Esophagus squamous epithelium (tissue), 5 donors: ENCODE measurements at regions not wholly inside any gene's neighbourhood (a gene's known extent, or its start where the extent isn't known, plus 50 kb on each side); places are given as distances from the start of the nearest gene placed in this dataset.

Experiments
- DNase-seq: peaks from one replicate; lab custom pipeline; 2025; lab: John Stamatoyannopoulos, UW
- H3K27ac ChIP-seq, 4 donors: fragments of 200-600 bp; sonication (generic); one replicate each; pipeline ENCODE4 v1.5.1; 2016 to 2019; ENCODE audit warnings: mild to moderate bottlenecking in 1 of 4
- H3K27me3 ChIP-seq, 4 donors: fragments of 200-600 bp; sonication (generic); 1 replicate in 3 of 4; 2 replicates in 1 of 4; pipeline versions ENCODE4 v1.5.1 to v1.6.0; 2017 to 2021; ENCODE audit warnings: antibody characterized with exemption in 1 of 4
- H3K36me3 ChIP-seq, 3 donors: fragments of 200-600 bp; sonication (generic); one replicate each; pipeline ENCODE4 v1.5.1; 2016 to 2019
- H3K4me1 ChIP-seq, 3 donors: fragments of 200-600 bp; sonication (generic); one replicate each; pipeline ENCODE4 v1.5.1; 2017 to 2019
- H3K4me3 ChIP-seq, 4 donors: fragments of 200-600 bp; sonication (generic); 1 replicate in 3 of 4; 2 replicates in 1 of 4; pipeline ENCODE4 v1.5.1; 2016 to 2019; ENCODE audit warnings: mild to moderate bottlenecking in 2 of 4, moderate library complexity in 1 of 4
- H3K9me3 ChIP-seq, 3 donors: fragments of 200-600 bp; sonication (generic); one replicate each; pipeline ENCODE4 v1.5.1; 2016 to 2019
- POLR2A ChIP-seq, 4 donors: fragments of 450-650 bp; IDR thresholded peaks; one replicate each; pipeline ENCODE4 v1.6.1; 2017; ENCODE audit warnings: antibody characterized with exemption in 4 of 4, mild to moderate bottlenecking in 4 of 4, moderate library complexity in 3 of 4
- WGBS, 2 donors: methylation state at CpG; one replicate each; pipeline ENCODE4 v1.1.5; 2018; 5-methylcytosine and 5-hydroxymethylcytosine counted together
- intact Hi-C: fragments of 100-400 bp; cut with DNase I; formaldehyde crosslinking; loops from one replicate; pipeline ENCODE4 v1.15.0; 2022
- TF ChIP-seq, protein P1 (sequence below), 6 experiments: fragments of 450-650 bp in 4 of 6; fragments of 200-600 bp in 2 of 6; sonication (generic) in 2 of 6; IDR thresholded peaks; one replicate each; pipeline ENCODE4 v1.5.1; 2016 to 2019; ENCODE audit warnings: antibody characterized with exemption in 6 of 6, mild to moderate bottlenecking in 4 of 6, moderate library complexity in 4 of 6
- donor health status: DM: yes; HTN: yes; CAD: no.

DNA sequence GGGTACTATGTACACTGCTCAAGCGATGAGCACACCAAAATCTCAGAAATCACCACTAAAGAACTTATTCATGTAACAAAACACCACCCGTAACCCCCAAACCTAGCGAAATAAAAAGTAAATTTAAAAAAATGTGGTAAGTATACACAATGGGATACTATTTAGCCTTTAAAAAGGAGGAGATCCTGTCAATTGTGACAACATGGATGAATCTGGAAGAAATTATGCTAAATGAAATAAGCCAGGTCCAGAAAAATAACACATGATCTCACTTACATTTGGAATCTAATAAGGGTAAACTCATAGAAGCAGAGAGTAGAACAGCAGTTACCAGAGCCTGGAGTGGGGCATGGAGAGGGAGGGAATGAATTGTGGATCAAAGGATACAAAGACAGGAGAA lies 98.5 kb upstream of the SPATS2L start:
- intact Hi-C loops = no loop called here
- TF ChIP-seq POLR2A (IDR thresholded peaks at IDR 0.05) = no peak
- TF ChIP-seq, protein P1, sequence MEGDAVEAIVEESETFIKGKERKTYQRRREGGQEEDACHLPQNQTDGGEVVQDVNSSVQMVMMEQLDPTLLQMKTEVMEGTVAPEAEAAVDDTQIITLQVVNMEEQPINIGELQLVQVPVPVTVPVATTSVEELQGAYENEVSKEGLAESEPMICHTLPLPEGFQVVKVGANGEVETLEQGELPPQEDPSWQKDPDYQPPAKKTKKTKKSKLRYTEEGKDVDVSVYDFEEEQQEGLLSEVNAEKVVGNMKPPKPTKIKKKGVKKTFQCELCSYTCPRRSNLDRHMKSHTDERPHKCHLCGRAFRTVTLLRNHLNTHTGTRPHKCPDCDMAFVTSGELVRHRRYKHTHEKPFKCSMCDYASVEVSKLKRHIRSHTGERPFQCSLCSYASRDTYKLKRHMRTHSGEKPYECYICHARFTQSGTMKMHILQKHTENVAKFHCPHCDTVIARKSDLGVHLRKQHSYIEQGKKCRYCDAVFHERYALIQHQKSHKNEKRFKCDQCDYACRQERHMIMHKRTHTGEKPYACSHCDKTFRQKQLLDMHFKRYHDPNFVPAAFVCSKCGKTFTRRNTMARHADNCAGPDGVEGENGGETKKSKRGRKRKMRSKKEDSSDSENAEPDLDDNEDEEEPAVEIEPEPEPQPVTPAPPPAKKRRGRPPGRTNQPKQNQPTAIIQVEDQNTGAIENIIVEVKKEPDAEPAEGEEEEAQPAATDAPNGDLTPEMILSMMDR (IDR thresholded peaks at IDR 0.05) = no peak
- Histone ChIP-seq H3K27ac (no peak overlapping the region), H3K27me3 (no peaks in the 10 kb centered on the region), H3K4me1 (no peaks in the 10 kb centered on the region), H3K9me3 (peaks cover 0 to 8% (median 6%) of the 10 kb centered on the region in 3 donors), H3K4me3 (no peak overlapping the region), H3K36me3 (no peaks in the 10 kb centered on the region)
- 58 to 64% methylated on average over 3 of the region's 3 CpGs for WGBS, 2 donors
- no peak for DNase-seq

DNA sequence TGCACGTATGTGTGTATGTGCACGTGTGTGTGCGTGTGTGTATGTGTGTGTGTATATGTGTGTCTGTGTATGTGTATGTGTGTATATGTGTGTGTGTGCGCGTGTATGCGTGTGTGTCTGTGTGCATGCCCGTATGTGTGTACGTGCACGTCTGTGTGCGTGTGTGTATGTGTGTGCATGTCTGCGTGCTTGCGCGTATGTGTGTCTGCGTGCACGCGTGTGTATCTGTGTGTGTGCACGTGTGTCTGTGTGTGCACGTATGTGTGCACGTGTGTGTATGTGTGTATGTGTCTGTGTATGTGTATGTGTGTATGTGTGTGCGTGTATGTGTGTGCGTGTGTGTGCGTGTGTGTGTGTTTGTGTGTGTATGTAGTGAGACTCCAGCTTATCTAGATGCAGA lies 97.5 kb upstream of the SPATS2L start:
- no peak for DNase-seq
- no peak for TF ChIP-seq POLR2A (IDR thresholded peaks at IDR 0.05)
- TF ChIP-seq, protein P1 (IDR thresholded peaks at IDR 0.05) = no peak
- no peaks in the 10 kb centered on the region for H3K27me3 ChIP-seq
- H3K27ac ChIP-seq = no peak overlapping the region
- H3K4me3 ChIP-seq = no peak overlapping the region
- no peaks in the 10 kb centered on the region for H3K4me1 ChIP-seq
- H3K36me3 ChIP-seq = no peaks in the 10 kb centered on the region
- intact Hi-C loops = no loop called here
- WGBS, 2 donors = 80 to 86% methylated on average over 19 to 22 of the region's 22 CpGs
- peaks cover 0 to 8% (median 6%) of the 10 kb centered on the region in 3 donors for H3K9me3 ChIP-seq

GRCh38 chr2:200211643-200212042 lies 94.8 kb upstream of the SPATS2L start:
- Histone ChIP-seq H3K27me3 (no peaks in the 10 kb centered on the region), H3K9me3 (peaks cover 0 to 1% (median 0%) of the 10 kb centered on the region in 3 donors), H3K27ac (no peak overlapping the region), H3K4me3 (no peak overlapping the region), H3K4me1 (no peaks in the 10 kb centered on the region), H3K36me3 (no peaks in the 10 kb centered on the region)
- TF ChIP-seq, protein P1 (IDR thresholded peaks at IDR 0.05) = no peak
- TF ChIP-seq POLR2A (IDR thresholded peaks at IDR 0.05) = no peak
- intact Hi-C loops = no loop called here
- DNase-seq = no peak
- WGBS, 2 donors = 71% methylated on average over 5 of the region's 5 CpGs

DNA sequence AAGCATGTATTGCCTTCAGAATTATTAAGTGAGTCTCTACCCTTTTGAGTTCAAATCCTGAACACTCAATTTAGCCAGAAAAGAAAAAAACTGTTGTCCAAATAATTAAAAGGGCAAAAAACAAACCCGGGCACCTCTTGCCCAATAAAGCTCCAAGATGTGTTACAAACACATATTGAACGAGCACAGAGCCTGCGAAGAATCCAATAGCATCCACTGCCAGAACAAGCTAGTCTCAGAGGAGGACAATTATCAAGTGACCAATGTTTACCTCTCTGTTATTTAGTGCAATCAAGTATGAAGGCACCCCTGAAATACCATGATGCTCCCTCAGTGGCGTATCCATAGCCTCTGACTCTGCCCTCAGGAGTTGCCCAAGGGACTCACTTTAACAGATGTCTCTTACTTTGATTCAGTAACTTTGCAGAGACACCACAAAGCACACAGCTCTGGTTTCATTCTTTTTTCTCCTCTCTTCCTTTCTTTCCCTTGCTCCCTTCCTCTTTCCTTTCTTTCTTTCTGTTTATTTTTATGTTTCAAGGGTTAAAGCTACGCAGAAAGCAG lies 93.5 kb upstream of the SPATS2L start:
- H3K9me3 ChIP-seq = no peaks in the 10 kb centered on the region
- no peak for DNase-seq
- H3K4me1 ChIP-seq = no peaks in the 10 kb centered on the region
- 84 to 87% methylated on average over 5 of the region's 5 CpGs for WGBS, 2 donors
- no peaks in the 10 kb centered on the region for H3K27me3 ChIP-seq
- intact Hi-C loops = no loop called here
- H3K4me3 ChIP-seq = no peak overlapping the region
- TF ChIP-seq POLR2A (IDR thresholded peaks at IDR 0.05) = no peak
- TF ChIP-seq, protein P1 (IDR thresholded peaks at IDR 0.05) = no peak
- no peak overlapping the region for H3K27ac ChIP-seq
- no peaks in the 10 kb centered on the region for H3K36me3 ChIP-seq

GRCh38 chr2:200216310-200216709 lies 90.2 kb upstream of the SPATS2L start:
- no peaks in the 10 kb centered on the region for H3K9me3 ChIP-seq
- 75 to 87% methylated on average over 4 of the region's 4 CpGs for WGBS, 2 donors
- intact Hi-C loops = no loop called here
- no peak overlapping the region for H3K27ac ChIP-seq
- no peaks in the 10 kb centered on the region for H3K4me1 ChIP-seq
- H3K27me3 ChIP-seq = no peaks in the 10 kb centered on the region
- DNase-seq = no peak
- no peak overlapping the region for H3K4me3 ChIP-seq
- no peaks in the 10 kb centered on the region for H3K36me3 ChIP-seq
- no peak for TF ChIP-seq POLR2A (IDR thresholded peaks at IDR 0.05)
- TF ChIP-seq, protein P1 (IDR thresholded peaks at IDR 0.05) = no peak
